ENCODE measurements at regions not wholly inside any gene's neighbourhood (a gene's known extent, or its start where the extent isn't known, plus 50 kb on each side); places are given as distances from the start of the nearest gene placed in this dataset.
"Not testable (repeated sequence)": the region's sequence is repeated elsewhere in the genome, so short reads cannot be mapped to it uniquely, and the experiment has no call there.

GRCh38 chr3:106305127-106305526 lies 436.3 kb upstream of the CBLB start:
- no peak for DNase-seq (ENCODE audit: low read depth)
- in situ Hi-C loops (cut with HindIII; ENCODE audit: low sequenced_read_pairs) = no loop called here

GRCh38 chr3:106305882-106306435 lies 437.1 kb upstream of the CBLB start:
- H3K4me3 ChIP-seq (ENCODE audit: low read depth, low read length) = no peak overlapping the region
- in situ Hi-C loops (cut with HindIII; ENCODE audit: low sequenced_read_pairs) = no loop called here
- TF ChIP-seq CTCF (IDR thresholded peaks at IDR 0.05; ENCODE audit: low read depth, low read length, missing control alignments) = no peak
- no peak for DNase-seq (ENCODE audit: low read depth)

More at GRCh38 chr3:106305127-106305526, 436.3 kb upstream of the CBLB start:
- no peak overlapping the region for H3K4me3 ChIP-seq (ENCODE audit: low read depth, low read length)
- no peak for TF ChIP-seq CTCF (IDR thresholded peaks at IDR 0.05; ENCODE audit: low read depth, low read length, missing control alignments)

- in situ Hi-C loops (cut with HindIII; ENCODE audit: low sequenced_read_pairs) = no loop called here
- no peak overlapping the region for H3K4me3 ChIP-seq (ENCODE audit: low read depth, low read length)
- DNase-seq (ENCODE audit: low read depth) = no peak
- no peak for TF ChIP-seq CTCF (IDR thresholded peaks at IDR 0.05; ENCODE audit: low read depth, low read length, missing control alignments)
Measured at GRCh38 chr3:106309274-106309673, 440.5 kb upstream of the CBLB start.

- H3K4me3 ChIP-seq (ENCODE audit: low read depth, low read length); in situ Hi-C loops (cut with HindIII; ENCODE audit: low sequenced_read_pairs); DNase-seq (ENCODE audit: low read depth): not testable (repeated sequence)
Measured at GRCh38 chr3:106309798-106310197, 441.0 kb upstream of the CBLB start.

- no peak overlapping the region for H3K4me3 ChIP-seq (ENCODE audit: low read depth, low read length)
- no peak for DNase-seq (ENCODE audit: low read depth)
- in situ Hi-C loops (cut with HindIII; ENCODE audit: low sequenced_read_pairs) = no loop called here
- TF ChIP-seq CTCF (IDR thresholded peaks at IDR 0.05; ENCODE audit: low read depth, low read length, missing control alignments) = no peak
Measured at GRCh38 chr3:106317141-106318055, 448.6 kb upstream of the CBLB start.

GRCh38 chr3:106321438-106321837 lies 452.6 kb upstream of the CBLB start:
- H3K4me3 ChIP-seq (ENCODE audit: low read depth, low read length); in situ Hi-C loops (cut with HindIII; ENCODE audit: low sequenced_read_pairs); DNase-seq (ENCODE audit: low read depth): not testable (repeated sequence)

GRCh38 chr3:106323586-106323985 lies 454.8 kb upstream of the CBLB start:
- H3K4me3 ChIP-seq (ENCODE audit: low read depth, low read length) = no peak overlapping the region
- no peak for TF ChIP-seq CTCF (IDR thresholded peaks at IDR 0.05; ENCODE audit: low read depth, low read length, missing control alignments)
- no peak for DNase-seq (ENCODE audit: low read depth)
- in situ Hi-C loops (cut with HindIII; ENCODE audit: low sequenced_read_pairs) = no loop called here

Measured in astrocyte of the cerebellum (primary cell).